Gastroesophageal sphincter (tissue), 3 donors: ENCODE measurements at regions not wholly inside any gene's neighbourhood (a gene's known extent, or its start where the extent isn't known, plus 50 kb on each side); places are given as distances from the start of the nearest gene placed in this dataset.

Experiments
- CTCF ChIP-seq, 4 experiments: fragments of 200-600 bp in 2 of 4; fragments of 450-650 bp in 2 of 4; sonication (generic) in 1 of 4; IDR thresholded peaks; one replicate each; pipeline ENCODE4 v1.5.1; 2017 to 2019; ENCODE audit warnings: antibody characterized with exemption in 4 of 4, mild to moderate bottlenecking in 2 of 4, moderate library complexity in 2 of 4
- POLR2AphosphoS5 ChIP-seq: sonication (generic); formaldehyde crosslinking; IDR thresholded peaks from one replicate; pipeline ENCODE4 v1.6.1; 2017; ENCODE audit warnings: antibody characterized with exemption

- no peak for TF ChIP-seq CTCF (IDR thresholded peaks at IDR 0.05)
- TF ChIP-seq POLR2AphosphoS5: no peak
Observed at GRCh38 chr13:70571221-70571620, 463.0 kb upstream of the KLHL1 start.
